ENCODE measurements at regions not wholly inside any gene's neighbourhood (a gene's known extent, or its start where the extent isn't known, plus 50 kb on each side); places are given as distances from the start of the nearest gene placed in this dataset.
"Not testable (repeated sequence)": the region's sequence is repeated elsewhere in the genome, so short reads cannot be mapped to it uniquely, and the experiment has no call there.

DNA sequence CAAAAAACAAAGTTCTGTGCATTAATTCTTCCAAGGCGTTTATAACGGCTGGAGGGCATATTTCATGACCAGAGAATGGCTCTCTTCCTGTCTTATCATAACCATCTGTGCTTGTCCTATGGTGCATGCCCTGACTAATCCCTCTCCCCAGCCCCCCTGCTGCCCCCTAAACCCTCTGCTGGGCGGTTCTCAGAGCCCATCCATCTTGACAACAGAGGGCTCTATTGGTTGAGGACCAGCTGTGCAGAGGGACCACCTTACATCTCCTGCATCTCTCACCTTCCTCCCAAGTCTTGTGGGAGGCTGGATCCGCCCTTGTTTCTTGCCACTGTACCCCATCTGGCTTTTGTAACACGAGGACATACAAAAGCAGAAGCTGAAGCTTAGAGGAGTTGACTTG is 282.1 kb downstream of the MIAT start:
- Mint-ChIP-seq H3K4me1 (peaks cover 14% of the 10 kb centered on the region), H3K27ac (no peak overlapping the region), H3K4me3 (no peak overlapping the region), H3K27me3 (ENCODE audit: low read depth) (peaks cover 35% of the 10 kb centered on the region), H3K9me3 (peaks cover 5% of the 10 kb centered on the region), H3K36me3 (no peaks in the 10 kb centered on the region)
- DNase-seq (ENCODE audit: low spot score in 2 of 2, unreplicated experiment in 2 of 2): no peak
- TF ChIP-seq, protein P1, sequence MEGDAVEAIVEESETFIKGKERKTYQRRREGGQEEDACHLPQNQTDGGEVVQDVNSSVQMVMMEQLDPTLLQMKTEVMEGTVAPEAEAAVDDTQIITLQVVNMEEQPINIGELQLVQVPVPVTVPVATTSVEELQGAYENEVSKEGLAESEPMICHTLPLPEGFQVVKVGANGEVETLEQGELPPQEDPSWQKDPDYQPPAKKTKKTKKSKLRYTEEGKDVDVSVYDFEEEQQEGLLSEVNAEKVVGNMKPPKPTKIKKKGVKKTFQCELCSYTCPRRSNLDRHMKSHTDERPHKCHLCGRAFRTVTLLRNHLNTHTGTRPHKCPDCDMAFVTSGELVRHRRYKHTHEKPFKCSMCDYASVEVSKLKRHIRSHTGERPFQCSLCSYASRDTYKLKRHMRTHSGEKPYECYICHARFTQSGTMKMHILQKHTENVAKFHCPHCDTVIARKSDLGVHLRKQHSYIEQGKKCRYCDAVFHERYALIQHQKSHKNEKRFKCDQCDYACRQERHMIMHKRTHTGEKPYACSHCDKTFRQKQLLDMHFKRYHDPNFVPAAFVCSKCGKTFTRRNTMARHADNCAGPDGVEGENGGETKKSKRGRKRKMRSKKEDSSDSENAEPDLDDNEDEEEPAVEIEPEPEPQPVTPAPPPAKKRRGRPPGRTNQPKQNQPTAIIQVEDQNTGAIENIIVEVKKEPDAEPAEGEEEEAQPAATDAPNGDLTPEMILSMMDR (IDR thresholded peaks at IDR 0.05; ENCODE audit: unreplicated experiment): no peak

DNA sequence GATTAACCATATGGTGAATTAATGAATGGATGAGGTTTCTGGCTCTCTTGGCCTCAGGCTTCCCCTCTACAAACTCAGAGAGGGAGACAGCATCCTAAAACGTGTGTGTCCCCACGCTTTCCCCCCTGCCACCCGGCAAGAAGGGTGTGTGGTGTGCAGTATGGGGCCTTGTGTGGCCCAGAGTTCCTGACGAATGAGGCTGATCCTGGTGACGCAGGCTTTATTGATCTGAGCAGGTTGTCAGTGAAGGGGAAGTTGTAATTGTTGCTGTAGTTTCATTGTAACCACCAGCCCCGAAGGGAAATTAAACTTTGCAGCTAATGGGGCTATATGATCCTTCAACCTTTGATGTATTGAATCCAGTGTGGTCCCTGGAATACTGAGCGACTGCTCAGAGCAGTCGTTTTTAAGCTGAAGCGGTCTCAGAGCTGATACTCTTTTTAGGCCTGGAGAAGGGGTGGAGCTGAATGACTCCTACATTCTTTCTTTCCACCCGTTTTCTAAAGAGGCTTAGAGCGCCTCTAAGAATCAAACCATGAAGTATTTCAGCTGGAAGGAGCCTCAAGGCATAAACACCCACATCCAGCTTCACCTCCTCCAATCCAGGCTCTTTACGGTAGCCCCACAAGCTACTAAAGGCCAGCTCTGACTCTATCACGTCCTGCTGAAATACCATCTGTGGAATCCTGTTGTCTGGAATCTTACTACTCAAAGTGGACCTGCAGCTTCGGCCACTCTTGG is 284.7 kb downstream of the MIAT start:
- Mint-ChIP-seq H3K27ac (no peak overlapping the region), H3K36me3 (no peaks in the 10 kb centered on the region), H3K27me3 (ENCODE audit: low read depth) (peaks cover 28% of the 10 kb centered on the region), H3K4me3 (no peak overlapping the region), H3K9me3 (peaks cover 5% of the 10 kb centered on the region), H3K4me1 (peaks cover 14% of the 10 kb centered on the region)
- no peak for DNase-seq (ENCODE audit: low spot score in 2 of 2, unreplicated experiment in 2 of 2)
- TF ChIP-seq, protein P1 (IDR thresholded peaks at IDR 0.05; ENCODE audit: unreplicated experiment): no peak

DNA sequence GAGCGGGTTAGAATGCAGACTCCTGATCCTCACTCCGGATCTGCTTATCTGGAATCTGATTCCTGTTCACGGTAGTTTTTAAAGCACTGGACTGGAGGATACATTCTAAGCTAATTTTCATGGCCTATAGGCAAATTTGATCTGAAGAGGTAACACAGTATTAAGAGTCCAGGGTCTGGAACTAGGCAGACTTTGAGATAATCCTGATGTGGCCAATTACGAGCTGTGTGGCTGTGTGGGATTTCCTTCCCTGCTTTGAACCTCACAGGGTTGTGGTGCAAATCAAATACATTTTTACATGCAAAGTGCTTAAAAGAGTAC is 285.2 kb downstream of the MIAT start:
- no peak for DNase-seq (ENCODE audit: low spot score in 2 of 2, unreplicated experiment in 2 of 2)
- Mint-ChIP-seq H3K4me1 (peaks cover 14% of the 10 kb centered on the region), H3K36me3 (no peaks in the 10 kb centered on the region), H3K4me3 (no peak overlapping the region), H3K27me3 (ENCODE audit: low read depth) (peaks cover 28% of the 10 kb centered on the region), H3K27ac (no peak overlapping the region), H3K9me3 (peaks cover 3% of the 10 kb centered on the region)
- TF ChIP-seq, protein P1 (IDR thresholded peaks at IDR 0.05; ENCODE audit: unreplicated experiment): no peak

DNA sequence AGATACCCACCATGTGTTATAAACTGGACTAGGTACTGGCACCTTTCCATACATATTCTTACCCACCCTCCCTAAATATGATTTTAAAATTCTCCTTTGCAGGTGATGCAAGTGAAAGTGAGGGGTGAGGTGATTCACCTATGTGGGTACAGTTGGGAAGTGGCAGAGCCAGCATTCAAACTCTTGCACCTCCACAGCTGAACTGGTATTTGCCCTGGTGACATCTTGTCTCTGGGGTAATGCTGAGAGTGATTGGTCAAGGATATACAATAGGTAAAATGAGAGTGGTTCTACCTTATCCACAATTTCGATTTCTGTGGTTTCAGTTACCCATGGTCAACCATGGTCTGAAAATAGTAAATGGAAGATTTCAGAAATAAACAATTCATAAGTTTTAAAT is 288.2 kb downstream of the MIAT start:
- Mint-ChIP-seq H3K4me1 (peaks cover 14% of the 10 kb centered on the region), H3K4me3 (no peak overlapping the region), H3K27me3 (ENCODE audit: low read depth) (peaks cover 20% of the 10 kb centered on the region), H3K9me3 (no peaks in the 10 kb centered on the region), H3K36me3 (no peaks in the 10 kb centered on the region), H3K27ac (no peak overlapping the region)
- TF ChIP-seq, protein P1 (IDR thresholded peaks at IDR 0.05; ENCODE audit: unreplicated experiment): no peak
- no peak for DNase-seq (ENCODE audit: low spot score in 2 of 2, unreplicated experiment in 2 of 2)

DNA sequence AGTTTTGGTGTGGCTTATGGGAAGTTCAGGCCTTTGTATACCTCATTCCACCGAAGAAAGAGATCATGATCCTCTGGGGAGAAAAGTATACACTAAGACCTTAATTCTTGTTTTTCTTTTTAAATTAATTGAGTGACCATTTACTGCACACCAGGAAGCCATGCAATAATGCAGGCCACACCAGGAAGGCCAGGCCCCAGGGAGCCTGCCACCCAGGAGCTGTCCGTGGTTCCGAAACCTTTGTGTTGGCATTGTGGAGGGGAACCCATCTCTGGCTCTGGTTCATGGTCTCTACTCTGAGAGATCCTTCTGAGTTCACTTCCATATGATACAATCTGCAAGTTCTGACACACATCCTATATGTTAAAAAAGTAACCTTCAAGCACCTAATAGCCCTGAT is 291.8 kb downstream of the MIAT start:
- Mint-ChIP-seq H3K36me3 (no peaks in the 10 kb centered on the region), H3K4me3 (no peak overlapping the region), H3K4me1 (peaks cover 8% of the 10 kb centered on the region), H3K27ac (no peak overlapping the region), H3K27me3 (ENCODE audit: low read depth) (peaks cover 49% of the 10 kb centered on the region), H3K9me3 (no peaks in the 10 kb centered on the region)
- DNase-seq (ENCODE audit: low spot score in 2 of 2, unreplicated experiment in 2 of 2): peak in 1 of 2 experiments; percentile 48
- TF ChIP-seq, protein P1 (IDR thresholded peaks at IDR 0.05; ENCODE audit: unreplicated experiment): no peak

DNA sequence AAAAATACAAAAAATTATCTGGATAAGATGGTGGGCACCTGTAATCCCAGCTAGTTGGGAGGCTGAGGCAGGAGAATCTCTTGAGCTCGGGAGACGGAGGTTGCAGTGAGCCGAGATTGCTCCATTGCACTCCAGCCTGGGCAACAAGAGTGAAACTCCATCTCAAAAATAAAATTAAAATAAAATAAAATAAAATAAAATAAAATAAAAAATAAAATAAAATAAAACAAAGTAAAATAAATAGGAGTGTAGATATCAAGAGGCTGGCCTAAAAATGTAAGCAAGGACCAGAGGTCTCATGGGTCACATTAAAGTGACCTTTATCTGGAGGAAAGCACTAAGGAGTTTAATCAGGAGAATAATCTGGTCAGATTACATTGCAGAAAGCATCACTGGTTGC is 293.8 kb downstream of the MIAT start:
- not testable (repeated sequence) for H3K36me3 Mint-ChIP-seq; H3K9me3 Mint-ChIP-seq; H3K4me1 Mint-ChIP-seq; H3K4me3 Mint-ChIP-seq; DNase-seq (ENCODE audit: low spot score in 2 of 2, unreplicated experiment in 2 of 2); H3K27ac Mint-ChIP-seq
- H3K27me3 Mint-ChIP-seq (ENCODE audit: low read depth): peaks cover 62% of the 10 kb centered on the region
